Type B pancreatic cell (in vitro differentiated cells): ENCODE measurements at regions not wholly inside any gene's neighbourhood (a gene's known extent, or its start where the extent isn't known, plus 50 kb on each side); places are given as distances from the start of the nearest gene placed in this dataset.

Experiments used
- DNase-seq: peaks from one replicate; pipeline ENCODE4 v3.0.0; 2021; ENCODE audit warnings: mixed read lengths; ENCODE audit not compliant: unreplicated experiment; ENCODE audit errors: extremely low spot score
- H3K27ac Mint-ChIP-seq: 2 replicates; pipeline ENCODE4 v1.8.0; 2021; ENCODE audit warnings: mild to moderate bottlenecking, mixed read lengths
- H3K27me3 Mint-ChIP-seq: 2 replicates; pipeline ENCODE4 v1.8.0; 2021; ENCODE audit warnings: mixed read lengths
- H3K36me3 Mint-ChIP-seq: 2 replicates; pipeline ENCODE4 v1.8.0; 2021; ENCODE audit warnings: mixed read lengths
- H3K4me1 Mint-ChIP-seq: one replicate; pipeline ENCODE4 v1.8.0; 2021; ENCODE audit warnings: mixed read lengths; ENCODE audit not compliant: unreplicated experiment
- H3K4me3 Mint-ChIP-seq: 2 replicates; pipeline ENCODE4 v1.8.0; 2021; ENCODE audit warnings: mild to moderate bottlenecking, mixed read lengths
- H3K9me3 Mint-ChIP-seq: 2 replicates; pipeline ENCODE4 v1.8.0; 2021; ENCODE audit warnings: mixed read lengths
- CTCF ChIP-seq: fragments of 200-600 bp; sonication (generic); conservative IDR thresholded peaks from 2 replicates; pipeline ENCODE4 v1.5.0; 2021; ENCODE audit warnings: antibody characterized with exemption, mild to moderate bottlenecking

- no peaks in the 10 kb centered on the region for H3K36me3 Mint-ChIP-seq
- peaks cover 18% of the 10 kb centered on the region for H3K4me1 Mint-ChIP-seq
- DNase-seq: no peak
- no peak overlapping the region for H3K27ac Mint-ChIP-seq
- H3K27me3 Mint-ChIP-seq: no peaks in the 10 kb centered on the region
- no peak overlapping the region for H3K4me3 Mint-ChIP-seq
- H3K9me3 Mint-ChIP-seq: no peaks in the 10 kb centered on the region
- no peak for TF ChIP-seq CTCF
These were observed 210.0 kb downstream of the ZC3H11B start for GRCh38 chr1:219402925-219403324.

GRCh38 chr1:219401724-219402625 is 210.9 kb downstream of the ZC3H11B start:
- Mint-ChIP-seq H3K4me3 (no peak overlapping the region), H3K36me3 (peaks cover 5% of the 10 kb centered on the region), H3K4me1 (peaks cover 18% of the 10 kb centered on the region), H3K27ac (no peak overlapping the region), H3K27me3 (no peaks in the 10 kb centered on the region), H3K9me3 (peaks cover 3% of the 10 kb centered on the region)
- no peak for TF ChIP-seq CTCF
- DNase-seq: no peak

GRCh38 chr1:219399446-219399845 is 213.5 kb downstream of the ZC3H11B start:
- Mint-ChIP-seq H3K27me3 (no peaks in the 10 kb centered on the region), H3K36me3 (peaks cover 15% of the 10 kb centered on the region), H3K4me1 (peaks cover 11% of the 10 kb centered on the region), H3K9me3 (peaks cover 17% of the 10 kb centered on the region), H3K27ac (no peak overlapping the region), H3K4me3 (no peak overlapping the region)
- no peak for DNase-seq
- no peak for TF ChIP-seq CTCF

- H3K9me3 Mint-ChIP-seq: peaks cover 17% of the 10 kb centered on the region
- no peak overlapping the region for H3K27ac Mint-ChIP-seq
- H3K36me3 Mint-ChIP-seq: peaks cover 15% of the 10 kb centered on the region
- no peak overlapping the region for H3K4me3 Mint-ChIP-seq
- peaks cover 11% of the 10 kb centered on the region for H3K4me1 Mint-ChIP-seq
- H3K27me3 Mint-ChIP-seq: no peaks in the 10 kb centered on the region
- no peak for DNase-seq
- no peak for TF ChIP-seq CTCF
These were observed 214.0 kb downstream of the ZC3H11B start for GRCh38 chr1:219398815-219399396.

GRCh38 chr1:219397511-219397910 is 215.4 kb downstream of the ZC3H11B start:
- H3K27me3 Mint-ChIP-seq: no peaks in the 10 kb centered on the region
- TF ChIP-seq CTCF: no peak
- H3K4me1 Mint-ChIP-seq: no peaks in the 10 kb centered on the region
- no peak for DNase-seq
- H3K4me3 Mint-ChIP-seq: no peak overlapping the region
- no peak overlapping the region for H3K27ac Mint-ChIP-seq
- H3K9me3 Mint-ChIP-seq: peaks cover 17% of the 10 kb centered on the region
- H3K36me3 Mint-ChIP-seq: peaks cover 15% of the 10 kb centered on the region
